ENCODE measurements at regions not wholly inside any gene's neighbourhood (a gene's known extent, or its start where the extent isn't known, plus 50 kb on each side); places are given as distances from the start of the nearest gene placed in this dataset.

GRCh38 chr6:25057111-25057905 is 121.5 kb upstream of the RIPOR2 start:
- intact Hi-C loops (cut with micrococcal nuclease): no loop called here
- H3K79me2 ChIP-seq (ENCODE audit: control insufficient read depth, insufficient read depth, low read length): no peaks in the 10 kb centered on the region
- peaks cover 60% of the 10 kb centered on the region for H3K4me1 Mint-ChIP-seq
- H3K9ac ChIP-seq (ENCODE audit: low read length): peak overlapping the region; percentile 56
- CTCF ChIA-PET: interaction anchor here (5.8 to 6.7 kb wide), 2 partner anchors 14 to 30 kb away, joined by 52 to 88 read pairs; no protein-coding TSS in a partner anchor
- peak overlapping the region; percentile 34 for H3K27ac Mint-ChIP-seq
- H3K27ac ChIP-seq (ENCODE audit: low read length in 2 of 2): peak overlapping the region; percentile 66 to 94
- 89% methylated on average over 4 of the region's 7 CpGs for WGBS (ENCODE audit: insufficient coverage)
- H3K9me3 Mint-ChIP-seq (ENCODE audit: insufficient read depth): no peaks in the 10 kb centered on the region
- H3K27me3 Mint-ChIP-seq: no peaks in the 10 kb centered on the region
- no peaks in the 10 kb centered on the region for H3K36me3 ChIP-seq (replicated peaks in 1 of 2; ENCODE audit: control extremely low read depth in 1 of 2, control insufficient read depth in 1 of 2, extremely low read depth in 1 of 2, insufficient read depth in 2 of 2, low read length in 1 of 2)
- peaks cover 60 to 61% of the 10 kb centered on the region in 2 donors for H3K4me1 ChIP-seq (ENCODE audit: control insufficient read depth in 2 of 2, insufficient read depth in 2 of 2, low read length in 2 of 2)
- TF ChIP-seq CTCF (IDR thresholded peaks at IDR 0.05): no peak
- no peak for TF ChIP-seq EZH2 (IDR thresholded peaks at IDR 0.05; ENCODE audit: borderline replicate concordance, insufficient read depth, low read depth, low read length, poor library complexity, severe bottlenecking)
- H3K4me3 ChIP-seq (ENCODE audit: control extremely low read depth in 1 of 5, extremely low read depth in 1 of 5, insufficient read depth in 1 of 5, low read depth in 2 of 5, low read length in 4 of 5): no peak overlapping the region
- no peak for ATAC-seq (ENCODE audit: low read depth)
- peak overlapping the region; percentile 17 for H2AFZ ChIP-seq (ENCODE audit: insufficient read depth, low read depth, low read length, poor library complexity, severe bottlenecking)
- H3K27me3 ChIP-seq (replicated peaks in 1 of 4; ENCODE audit: control extremely low read depth in 1 of 4, control insufficient read depth in 3 of 4, insufficient read depth in 4 of 4, low read length in 3 of 4): no peaks in the 10 kb centered on the region
- no peak for DNase-seq
- no peak overlapping the region for H3K4me3 Mint-ChIP-seq
- POLR2A ChIA-PET: no interaction called here
- peaks cover 0 to 3% (median 0%) of the 10 kb centered on the region in 3 donors for H3K9me3 ChIP-seq (ENCODE audit: control extremely low read depth in 1 of 3, control insufficient read depth in 2 of 3, insufficient read depth in 1 of 3, low read length in 2 of 3)
- peak overlapping the region; percentile 75 for H3K4me2 ChIP-seq (replicated peaks; ENCODE audit: low read depth, low read length, poor library complexity, severe bottlenecking)
- no peaks in the 10 kb centered on the region for H4K20me1 ChIP-seq (ENCODE audit: control insufficient read depth, insufficient read depth, low read length, poor library complexity, severe bottlenecking)

DNA sequence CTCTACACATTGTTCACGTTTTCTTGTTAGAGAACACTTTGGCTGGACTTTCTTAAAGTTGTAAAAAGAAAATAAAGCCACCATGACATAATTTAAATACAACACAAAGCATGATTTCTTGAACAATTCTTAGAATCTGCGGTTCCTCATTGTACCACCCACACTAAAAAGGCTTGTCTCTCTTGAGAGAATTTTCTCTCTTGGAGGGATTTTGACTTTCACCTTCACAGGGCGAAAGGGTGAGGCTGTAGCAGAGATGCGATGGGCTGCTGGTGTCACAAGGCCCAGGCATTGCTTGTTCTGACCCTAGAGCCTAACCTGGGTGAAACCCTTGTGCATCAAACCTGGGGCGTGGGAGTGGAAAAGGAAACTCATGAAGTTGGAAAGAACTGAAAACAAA is 122.7 kb upstream of the RIPOR2 start:
- H3K27ac Mint-ChIP-seq: no peak overlapping the region

More for the DNA sequence above, 122.7 kb upstream of the RIPOR2 start:
- DNase-seq (no peak), ATAC-seq (ENCODE audit: low read depth) (no peak)
- Mint-ChIP-seq H3K4me1 (peaks cover 50% of the 10 kb centered on the region), H3K9me3 (ENCODE audit: insufficient read depth) (no peaks in the 10 kb centered on the region), H3K4me3 (no peak overlapping the region), H3K27me3 (no peaks in the 10 kb centered on the region)
- TF ChIP-seq CTCF (IDR thresholded peaks at IDR 0.05) (no peak), EZH2 (IDR thresholded peaks at IDR 0.05; ENCODE audit: borderline replicate concordance, insufficient read depth, low read depth, low read length, poor library complexity, severe bottlenecking) (no peak)
- ChIA-PET CTCF (no interaction called here), POLR2A (no interaction called here)
- Histone ChIP-seq H3K4me3 (ENCODE audit: control extremely low read depth in 1 of 5, extremely low read depth in 1 of 5, insufficient read depth in 1 of 5, low read depth in 2 of 5, low read length in 4 of 5) (no peak overlapping the region), H3K9me3 (ENCODE audit: control extremely low read depth in 1 of 3, control insufficient read depth in 2 of 3, insufficient read depth in 1 of 3, low read length in 2 of 3) (no peaks in the 10 kb centered on the region), H3K4me1 (ENCODE audit: control insufficient read depth in 2 of 2, insufficient read depth in 2 of 2, low read length in 2 of 2) (peaks cover 49 to 52% of the 10 kb centered on the region in 2 donors), H3K9ac (ENCODE audit: low read length) (no peak overlapping the region), H2AFZ (ENCODE audit: insufficient read depth, low read depth, low read length, poor library complexity, severe bottlenecking) (no peak overlapping the region), H3K36me3 (replicated peaks in 1 of 2; ENCODE audit: control extremely low read depth in 1 of 2, control insufficient read depth in 1 of 2, extremely low read depth in 1 of 2, insufficient read depth in 2 of 2, low read length in 1 of 2) (no peaks in the 10 kb centered on the region), H3K4me2 (replicated peaks; ENCODE audit: low read depth, low read length, poor library complexity, severe bottlenecking) (peak overlapping the region; percentile 0), H3K27ac (ENCODE audit: low read length in 2 of 2) (peak overlapping the region in 1 of 2 donors; percentile 20), H3K27me3 (replicated peaks in 1 of 4; ENCODE audit: control extremely low read depth in 1 of 4, control insufficient read depth in 3 of 4, insufficient read depth in 4 of 4, low read length in 3 of 4) (no peaks in the 10 kb centered on the region), H3K79me2 (ENCODE audit: control insufficient read depth, insufficient read depth, low read length) (no peaks in the 10 kb centered on the region), H4K20me1 (ENCODE audit: control insufficient read depth, insufficient read depth, low read length, poor library complexity, severe bottlenecking) (no peaks in the 10 kb centered on the region)
- 83% methylated on average over 2 of the region's 5 CpGs for WGBS (ENCODE audit: insufficient coverage)
- intact Hi-C loops (cut with micrococcal nuclease): no loop called here
